ENCODE measurements at regions not wholly inside any gene's neighbourhood (a gene's known extent, or its start where the extent isn't known, plus 50 kb on each side); places are given as distances from the start of the nearest gene placed in this dataset.

DNA sequence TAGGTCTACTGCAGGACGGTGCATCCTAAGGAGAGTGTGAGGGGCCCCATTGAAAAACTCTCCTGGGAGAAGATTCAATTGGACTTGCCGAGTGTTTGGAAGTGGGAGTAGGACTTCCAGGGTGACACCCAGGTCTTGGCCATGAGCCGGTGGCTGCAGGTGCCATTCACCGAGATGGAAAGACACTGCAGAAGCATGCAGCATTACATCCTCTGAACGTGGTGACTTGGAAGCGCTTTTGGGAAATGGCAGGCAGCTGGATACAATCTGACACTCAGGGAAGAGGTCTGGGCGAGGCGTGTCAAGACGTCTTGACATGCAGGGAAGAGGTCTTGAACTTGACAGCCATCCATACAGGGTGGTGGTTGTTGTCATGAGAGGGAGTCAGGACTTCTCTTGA is 126.9 kb downstream of the PAPOLA start:
- no peak for TF ChIP-seq EZH2 (IDR thresholded peaks at IDR 0.05; ENCODE audit: low read length, missing control alignments)
- TF ChIP-seq, protein P1, sequence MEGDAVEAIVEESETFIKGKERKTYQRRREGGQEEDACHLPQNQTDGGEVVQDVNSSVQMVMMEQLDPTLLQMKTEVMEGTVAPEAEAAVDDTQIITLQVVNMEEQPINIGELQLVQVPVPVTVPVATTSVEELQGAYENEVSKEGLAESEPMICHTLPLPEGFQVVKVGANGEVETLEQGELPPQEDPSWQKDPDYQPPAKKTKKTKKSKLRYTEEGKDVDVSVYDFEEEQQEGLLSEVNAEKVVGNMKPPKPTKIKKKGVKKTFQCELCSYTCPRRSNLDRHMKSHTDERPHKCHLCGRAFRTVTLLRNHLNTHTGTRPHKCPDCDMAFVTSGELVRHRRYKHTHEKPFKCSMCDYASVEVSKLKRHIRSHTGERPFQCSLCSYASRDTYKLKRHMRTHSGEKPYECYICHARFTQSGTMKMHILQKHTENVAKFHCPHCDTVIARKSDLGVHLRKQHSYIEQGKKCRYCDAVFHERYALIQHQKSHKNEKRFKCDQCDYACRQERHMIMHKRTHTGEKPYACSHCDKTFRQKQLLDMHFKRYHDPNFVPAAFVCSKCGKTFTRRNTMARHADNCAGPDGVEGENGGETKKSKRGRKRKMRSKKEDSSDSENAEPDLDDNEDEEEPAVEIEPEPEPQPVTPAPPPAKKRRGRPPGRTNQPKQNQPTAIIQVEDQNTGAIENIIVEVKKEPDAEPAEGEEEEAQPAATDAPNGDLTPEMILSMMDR (conservative IDR thresholded peaks at IDR 0.05 in 1 of 2, IDR thresholded peaks at IDR 0.05 in 1 of 2; ENCODE audit: low read depth in 1 of 2, low read length in 2 of 2) = no peak

DNA sequence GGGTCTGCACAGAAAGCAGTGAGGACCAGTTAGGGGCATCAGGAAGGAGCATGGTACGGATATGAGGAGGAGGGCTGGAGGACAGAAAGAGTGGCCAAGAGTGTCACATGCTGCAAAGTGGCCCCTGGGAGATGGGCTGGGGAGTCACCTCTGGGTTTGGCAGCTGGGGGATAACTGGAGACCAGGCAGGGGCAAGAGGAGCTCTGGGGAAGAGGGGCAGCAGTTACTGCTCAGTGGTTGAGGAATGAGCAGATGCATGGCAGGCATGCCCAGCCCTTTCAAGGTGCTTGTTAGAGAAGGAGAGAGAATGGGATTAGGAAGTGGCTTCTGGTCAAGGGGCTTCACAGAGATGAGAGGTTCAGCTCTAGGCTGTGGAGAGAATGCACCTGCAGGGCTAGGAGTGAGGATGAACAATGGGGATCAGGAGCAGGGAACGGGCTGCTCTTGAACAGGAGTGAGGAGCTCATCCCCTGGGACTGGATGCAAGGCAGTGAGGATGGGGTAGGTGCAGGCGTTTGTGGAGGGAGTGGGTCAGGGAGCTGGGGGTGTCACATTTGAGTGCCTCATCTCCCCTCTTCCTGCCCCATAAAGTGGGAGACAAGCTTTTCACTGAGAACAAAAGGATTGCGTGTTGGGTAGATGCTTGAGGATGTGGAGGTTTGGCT is 127.5 kb downstream of the PAPOLA start:
- Histone ChIP-seq H3K79me2 (ENCODE audit: control insufficient read depth, insufficient read depth, low read length) (no peaks in the 10 kb centered on the region), H3K27me3 (ENCODE audit: control insufficient read depth, insufficient read depth, low read length) (no peaks in the 10 kb centered on the region), H4K20me1 (ENCODE audit: control insufficient read depth, extremely low read depth, insufficient read depth, low read length) (no peaks in the 10 kb centered on the region), H3K4me2 (ENCODE audit: extremely low read depth, insufficient read depth, low read length) (no peak overlapping the region), H3K9me3 (ENCODE audit: control insufficient read depth, insufficient read depth, low read depth, low read length) (no peaks in the 10 kb centered on the region), H2AFZ (ENCODE audit: low read length) (no peak overlapping the region), H3K27ac (ENCODE audit: insufficient read depth, low read length) (no peak overlapping the region), H3K4me1 (ENCODE audit: control insufficient read depth, extremely low read depth, insufficient read depth, low read length) (no peaks in the 10 kb centered on the region), H3K36me3 (ENCODE audit: control insufficient read depth, insufficient read depth, low read length) (no peaks in the 10 kb centered on the region), H3K9ac (ENCODE audit: insufficient read depth, low read length) (no peak overlapping the region), H3K4me3 (replicated peaks in 1 of 4; ENCODE audit: control extremely low read depth in 1 of 4, insufficient read depth in 1 of 4, low read depth in 3 of 4, low read length in 4 of 4) (no peak overlapping the region)
- DNase-seq (ENCODE audit: low read depth in 2 of 2) = no peak
- TF ChIP-seq, protein P1 (conservative IDR thresholded peaks at IDR 0.05 in 1 of 2, IDR thresholded peaks at IDR 0.05 in 1 of 2; ENCODE audit: low read depth in 1 of 2, low read length in 2 of 2) = no peak

More for the DNA sequence above, 126.9 kb downstream of the PAPOLA start:
- H3K4me2 ChIP-seq (ENCODE audit: extremely low read depth, insufficient read depth, low read length) = no peak overlapping the region
- H3K9me3 ChIP-seq (ENCODE audit: control insufficient read depth, insufficient read depth, low read depth, low read length) = no peaks in the 10 kb centered on the region
- H2AFZ ChIP-seq (ENCODE audit: low read length) = no peak overlapping the region
- no peaks in the 10 kb centered on the region for H4K20me1 ChIP-seq (ENCODE audit: control insufficient read depth, extremely low read depth, insufficient read depth, low read length)
- no peak for DNase-seq (ENCODE audit: low read depth in 2 of 2)
- H3K79me2 ChIP-seq (ENCODE audit: control insufficient read depth, insufficient read depth, low read length) = no peaks in the 10 kb centered on the region
- no peaks in the 10 kb centered on the region for H3K36me3 ChIP-seq (ENCODE audit: control insufficient read depth, insufficient read depth, low read length)
- no peak overlapping the region for H3K27ac ChIP-seq (ENCODE audit: insufficient read depth, low read length)
- no peaks in the 10 kb centered on the region for H3K4me1 ChIP-seq (ENCODE audit: control insufficient read depth, extremely low read depth, insufficient read depth, low read length)
- no peaks in the 10 kb centered on the region for H3K27me3 ChIP-seq (ENCODE audit: control insufficient read depth, insufficient read depth, low read length)
- no peak overlapping the region for H3K9ac ChIP-seq (ENCODE audit: insufficient read depth, low read length)
- no peak overlapping the region for H3K4me3 ChIP-seq (replicated peaks in 1 of 4; ENCODE audit: control extremely low read depth in 1 of 4, insufficient read depth in 1 of 4, low read depth in 3 of 4, low read length in 4 of 4)

DNA sequence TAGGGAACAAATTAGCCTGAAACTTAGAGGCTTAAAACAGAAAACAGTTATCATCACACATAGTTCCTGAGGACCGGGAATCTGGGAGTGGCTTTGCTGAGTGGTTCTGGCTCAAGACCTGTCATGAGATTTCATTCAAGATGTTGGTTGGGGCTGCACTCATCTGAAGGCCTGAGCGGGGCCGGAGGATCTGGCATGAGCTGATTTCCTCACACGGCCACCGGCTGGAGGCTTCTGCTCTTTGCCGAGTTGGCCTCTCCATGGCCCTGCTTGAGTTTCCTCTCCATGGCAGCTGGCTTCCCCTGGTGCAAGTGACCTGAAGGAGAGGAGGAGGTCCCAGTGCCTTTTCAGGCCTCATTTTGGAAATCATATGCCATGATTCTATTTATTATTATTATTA is 128.1 kb downstream of the PAPOLA start:
- no peak for DNase-seq (ENCODE audit: low read depth in 2 of 2)
- H3K9me3 ChIP-seq (ENCODE audit: control insufficient read depth, insufficient read depth, low read depth, low read length) = no peaks in the 10 kb centered on the region
- H3K27me3 ChIP-seq (ENCODE audit: control insufficient read depth, insufficient read depth, low read length) = no peaks in the 10 kb centered on the region
- TF ChIP-seq EZH2 (IDR thresholded peaks at IDR 0.05; ENCODE audit: low read length, missing control alignments) = no peak
- TF ChIP-seq, protein P1 (conservative IDR thresholded peaks at IDR 0.05 in 1 of 2, IDR thresholded peaks at IDR 0.05 in 1 of 2; ENCODE audit: low read depth in 1 of 2, low read length in 2 of 2) = no peak
- no peak overlapping the region for H3K27ac ChIP-seq (ENCODE audit: insufficient read depth, low read length)
- H3K36me3 ChIP-seq (ENCODE audit: control insufficient read depth, insufficient read depth, low read length) = no peaks in the 10 kb centered on the region
- no peaks in the 10 kb centered on the region for H3K79me2 ChIP-seq (ENCODE audit: control insufficient read depth, insufficient read depth, low read length)
- H3K4me3 ChIP-seq (replicated peaks in 1 of 4; ENCODE audit: control extremely low read depth in 1 of 4, insufficient read depth in 1 of 4, low read depth in 3 of 4, low read length in 4 of 4) = no peak overlapping the region
- H3K9ac ChIP-seq (ENCODE audit: insufficient read depth, low read length) = no peak overlapping the region
- H3K4me2 ChIP-seq (ENCODE audit: extremely low read depth, insufficient read depth, low read length) = no peak overlapping the region
- no peak overlapping the region for H2AFZ ChIP-seq (ENCODE audit: low read length)
- no peaks in the 10 kb centered on the region for H3K4me1 ChIP-seq (ENCODE audit: control insufficient read depth, extremely low read depth, insufficient read depth, low read length)
- H4K20me1 ChIP-seq (ENCODE audit: control insufficient read depth, extremely low read depth, insufficient read depth, low read length) = no peaks in the 10 kb centered on the region

Data from fibroblast of lung (primary cell).